ENCODE measurements at regions not wholly inside any gene's neighbourhood (a gene's known extent, or its start where the extent isn't known, plus 50 kb on each side); places are given as distances from the start of the nearest gene placed in this dataset.

- no peak for TF ChIP-seq CTCF (IDR thresholded peaks at IDR 0.05; ENCODE audit: insufficient read depth, low read length)
- TF ChIP-seq GABPA (IDR thresholded peaks at IDR 0.05; ENCODE audit: low read depth) = no peak
- TF ChIP-seq REST (IDR thresholded peaks at IDR 0.05; ENCODE audit: insufficient replicate concordance, low read depth) = no peak
- no peak for TF ChIP-seq POLR2AphosphoS5 (IDR thresholded peaks at IDR 0.05; ENCODE audit: low read depth)
Measured at GRCh38 chr6:14191761-14192160, 74.2 kb downstream of the CD83 start.

Data from HL-60 (cell line).